IgD-negative memory B cell (primary cell): ENCODE measurements at regions not wholly inside any gene's neighbourhood (a gene's known extent, or its start where the extent isn't known, plus 50 kb on each side); places are given as distances from the start of the nearest gene placed in this dataset.
"Not testable (repeated sequence)": the region's sequence is repeated elsewhere in the genome, so short reads cannot be mapped to it uniquely, and the experiment has no call there.

ENCODE experiments used
- H3K27ac Mint-ChIP-seq, 3 donors: one replicate each; pipeline ENCODE4 v1.8.0; 2020 to 2022; ENCODE audit warnings: mild to moderate bottlenecking in 3 of 3, mixed read lengths in 3 of 3, moderate library complexity in 1 of 3
- H3K27me3 Mint-ChIP-seq: one replicate; pipeline ENCODE4 v1.8.0; 2021; ENCODE audit warnings: mixed read lengths
- H3K36me3 Mint-ChIP-seq: one replicate; pipeline ENCODE4 v1.8.0; 2020; ENCODE audit warnings: mild to moderate bottlenecking, mixed read lengths
- H3K4me1 Mint-ChIP-seq, 3 donors: one replicate each; pipeline ENCODE4 v1.8.0; 2020 to 2022; ENCODE audit warnings: mixed read lengths in 3 of 3, mild to moderate bottlenecking in 1 of 3
- H3K4me3 Mint-ChIP-seq, 4 donors: one replicate each; pipeline ENCODE4 v1.8.0; 2020 to 2022; ENCODE audit warnings: mild to moderate bottlenecking in 4 of 4, mixed read lengths in 4 of 4, moderate library complexity in 3 of 4
- H3K9me3 Mint-ChIP-seq, 3 donors: one replicate each; pipeline ENCODE4 v1.8.0; 2020 to 2021; ENCODE audit warnings: mixed read lengths in 3 of 3, mild to moderate bottlenecking in 1 of 3

DNA sequence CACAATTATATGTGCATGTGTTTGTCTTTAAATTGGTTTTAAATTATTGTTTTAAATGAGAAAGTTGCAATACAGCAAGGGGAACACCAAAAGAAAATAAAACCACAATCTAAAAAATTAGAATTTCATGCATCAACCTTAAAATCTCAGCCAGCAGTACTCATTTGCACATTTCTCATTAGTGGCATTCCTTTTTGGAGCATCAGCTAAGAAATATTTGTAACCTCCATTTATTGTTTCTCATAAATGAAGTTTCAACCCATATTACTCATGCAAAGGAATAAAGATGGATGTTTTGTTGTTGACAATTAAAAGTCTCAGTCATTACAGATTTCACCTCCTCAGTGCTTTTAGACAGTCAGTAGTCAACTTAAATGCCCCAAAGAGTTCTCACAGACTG, 160.1 kb downstream of the TBX15 start:
- H3K27me3 Mint-ChIP-seq: peaks cover 5% of the 10 kb centered on the region
- H3K27ac Mint-ChIP-seq: no peak overlapping the region
- peaks cover 5 to 6% (median 5%) of the 10 kb centered on the region in 3 donors for H3K9me3 Mint-ChIP-seq
- no peaks in the 10 kb centered on the region for H3K4me1 Mint-ChIP-seq
- H3K4me3 Mint-ChIP-seq: no peak overlapping the region
- H3K36me3 Mint-ChIP-seq: no peaks in the 10 kb centered on the region

DNA sequence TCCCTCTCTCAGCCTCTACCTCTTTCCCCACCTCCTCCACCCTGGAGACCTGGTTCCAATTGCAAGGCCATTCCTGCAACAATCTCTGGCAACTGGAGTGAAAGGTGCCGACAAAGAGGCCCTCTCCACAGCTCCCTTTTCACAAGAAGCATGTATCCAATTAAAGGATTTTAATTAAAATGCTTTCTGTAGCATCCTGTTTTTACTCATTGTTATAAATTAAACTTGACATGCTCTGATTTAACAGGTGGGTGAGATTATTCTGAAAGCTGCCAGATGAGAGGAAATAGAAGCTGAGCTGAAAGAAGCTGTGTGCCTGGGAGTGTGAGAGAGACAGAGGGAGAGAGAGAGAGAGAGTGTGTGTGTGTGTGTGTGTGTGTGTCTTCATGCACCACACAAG, 160.5 kb downstream of the TBX15 start:
- H3K4me1 Mint-ChIP-seq: no peaks in the 10 kb centered on the region
- H3K36me3 Mint-ChIP-seq: no peaks in the 10 kb centered on the region
- H3K9me3 Mint-ChIP-seq: peaks cover 4 to 6% (median 6%) of the 10 kb centered on the region in 3 donors
- peaks cover 5% of the 10 kb centered on the region for H3K27me3 Mint-ChIP-seq
- no peak overlapping the region for H3K4me3 Mint-ChIP-seq
- H3K27ac Mint-ChIP-seq: no peak overlapping the region

DNA sequence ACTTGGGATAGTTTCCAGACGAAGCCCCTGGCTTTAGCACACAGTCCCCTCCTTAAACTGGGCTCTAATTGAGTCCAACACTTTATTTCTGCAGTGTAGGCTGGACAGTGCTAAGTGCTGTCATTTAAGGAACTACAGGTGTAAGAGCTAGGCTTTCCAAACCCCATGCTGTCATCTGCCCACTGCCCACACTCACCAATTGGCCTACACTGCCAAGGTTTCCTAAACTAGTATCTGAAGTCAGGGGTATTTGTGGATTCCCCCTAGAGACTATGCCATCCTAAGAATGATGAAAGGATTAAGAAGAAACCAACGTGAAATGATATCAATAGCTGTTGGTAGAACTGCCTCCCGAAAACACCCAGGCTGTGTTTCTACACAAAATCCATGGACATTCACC, 160.9 kb downstream of the TBX15 start:
- H3K27ac Mint-ChIP-seq: no peak overlapping the region
- H3K4me1 Mint-ChIP-seq: no peaks in the 10 kb centered on the region
- peaks cover 3 to 6% (median 6%) of the 10 kb centered on the region in 3 donors for H3K9me3 Mint-ChIP-seq
- H3K27me3 Mint-ChIP-seq: peaks cover 5% of the 10 kb centered on the region
- H3K4me3 Mint-ChIP-seq: no peak overlapping the region
- no peaks in the 10 kb centered on the region for H3K36me3 Mint-ChIP-seq

DNA sequence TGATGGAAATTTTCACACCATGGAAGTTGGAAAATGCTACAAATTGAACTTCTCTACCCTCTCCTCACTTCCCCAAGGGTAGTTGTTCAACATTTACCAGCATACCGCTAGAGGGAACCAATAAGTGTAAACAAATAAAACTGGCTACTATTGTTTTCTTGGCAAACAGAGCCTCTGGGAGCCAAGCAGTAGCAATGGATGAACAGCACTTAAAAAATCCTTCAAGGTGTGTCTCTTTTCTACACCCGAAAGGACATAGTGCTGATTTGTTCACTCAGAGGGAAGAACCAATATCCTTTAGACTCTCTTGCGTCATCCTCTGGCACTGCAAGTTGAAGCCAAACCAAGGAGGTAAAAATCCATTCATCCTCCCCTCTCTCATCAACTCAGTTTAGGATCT, 161.5 kb downstream of the TBX15 start:
- Mint-ChIP-seq H3K4me1 (no peaks in the 10 kb centered on the region), H3K36me3 (no peaks in the 10 kb centered on the region), H3K4me3 (no peak overlapping the region), H3K27me3 (peaks cover 5% of the 10 kb centered on the region), H3K27ac (no peak overlapping the region), H3K9me3 (peaks cover 3 to 6% (median 6%) of the 10 kb centered on the region in 3 donors)

DNA sequence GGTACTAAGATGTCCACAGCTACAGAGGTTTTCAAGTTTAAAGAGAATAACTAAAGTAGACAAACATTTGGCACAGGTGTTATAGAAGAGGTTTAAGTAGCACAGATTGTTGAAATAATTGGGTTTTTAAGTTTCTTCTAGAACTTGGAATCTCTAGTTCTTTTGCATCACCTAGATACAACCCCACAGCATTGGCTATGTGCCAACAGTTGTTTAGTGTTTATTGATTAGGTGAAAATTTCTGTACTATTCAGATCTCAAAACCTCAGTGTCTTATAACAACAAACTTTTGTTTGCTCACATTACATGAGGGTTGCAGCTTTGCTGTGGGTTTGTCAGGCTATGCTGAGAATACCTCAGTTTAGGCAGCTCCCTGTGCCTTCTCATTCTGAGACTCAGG, 162.5 kb downstream of the TBX15 start:
- Mint-ChIP-seq H3K4me3 (no peak overlapping the region), H3K4me1 (no peaks in the 10 kb centered on the region), H3K27me3 (peaks cover 3% of the 10 kb centered on the region), H3K36me3 (no peaks in the 10 kb centered on the region), H3K9me3 (peaks cover 0 to 2% (median 1%) of the 10 kb centered on the region in 3 donors), H3K27ac (no peak overlapping the region)

DNA sequence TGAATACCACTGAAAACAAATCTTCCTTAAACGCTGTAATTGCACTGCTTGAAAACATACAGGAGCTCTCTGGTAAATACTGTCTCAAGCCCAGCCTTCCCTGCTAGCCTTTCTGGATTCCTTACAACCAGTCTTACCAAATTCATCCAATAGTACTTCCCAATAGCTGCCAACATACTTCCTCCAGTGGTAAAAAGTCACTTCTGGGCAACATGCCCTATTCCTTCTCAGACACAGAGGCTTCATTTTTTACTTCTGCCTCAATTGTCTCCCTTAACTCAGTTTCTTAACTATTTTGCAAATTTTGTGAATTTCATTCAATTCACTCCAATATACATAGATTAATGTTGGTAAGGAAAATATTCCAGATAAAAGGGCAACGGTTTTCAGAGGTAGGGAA, 166.3 kb downstream of the TBX15 start:
- Mint-ChIP-seq H3K27me3 (no peaks in the 10 kb centered on the region), H3K4me1 (no peaks in the 10 kb centered on the region), H3K36me3 (no peaks in the 10 kb centered on the region), H3K4me3 (no peak overlapping the region), H3K9me3 (peaks cover 0 to 2% (median 1%) of the 10 kb centered on the region in 3 donors), H3K27ac (no peak overlapping the region)

DNA sequence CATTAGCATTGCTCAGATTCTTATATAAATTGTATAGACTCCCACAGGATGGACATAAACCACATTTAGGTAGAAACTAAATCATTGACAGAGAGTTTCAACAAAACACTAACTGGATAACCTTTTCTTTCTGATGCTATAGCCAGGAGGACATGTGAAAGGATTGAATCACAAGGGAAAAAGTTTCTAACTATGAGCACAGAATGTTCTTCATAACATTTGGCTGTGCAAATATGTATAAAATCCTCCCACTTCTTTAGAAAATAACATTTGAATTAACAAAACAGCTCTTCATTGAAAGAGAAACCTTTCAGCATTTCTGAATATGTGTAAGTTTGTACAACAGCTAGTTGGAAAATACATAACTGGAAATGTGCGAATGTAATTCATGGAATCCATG, 167.3 kb downstream of the TBX15 start:
- no peak overlapping the region for H3K4me3 Mint-ChIP-seq
- H3K36me3 Mint-ChIP-seq: no peaks in the 10 kb centered on the region
- no peak overlapping the region for H3K27ac Mint-ChIP-seq
- peaks cover 0 to 2% (median 1%) of the 10 kb centered on the region in 3 donors for H3K9me3 Mint-ChIP-seq
- H3K27me3 Mint-ChIP-seq: no peaks in the 10 kb centered on the region
- H3K4me1 Mint-ChIP-seq: no peaks in the 10 kb centered on the region

DNA sequence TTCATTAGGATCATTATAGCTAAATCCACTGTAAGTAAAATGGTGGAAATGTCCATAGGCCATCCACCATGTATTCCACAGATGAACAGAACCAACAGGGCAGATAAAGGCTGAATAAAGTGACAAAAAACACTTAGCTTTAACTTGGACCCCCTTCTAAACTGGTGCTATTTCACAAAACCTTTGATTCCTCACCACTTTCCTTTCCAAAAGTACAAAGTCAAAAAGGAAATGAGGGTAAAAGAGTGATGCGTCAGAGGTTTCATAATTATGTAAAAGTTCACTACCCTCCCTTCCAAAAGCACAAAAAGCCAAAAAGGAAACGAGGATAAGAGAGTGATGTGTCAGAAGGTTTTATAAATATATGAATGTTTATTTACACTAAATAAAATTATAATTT, 172.2 kb downstream of the TBX15 start:
- no peak overlapping the region for H3K27ac Mint-ChIP-seq
- no peak overlapping the region for H3K4me3 Mint-ChIP-seq
- no peaks in the 10 kb centered on the region for H3K4me1 Mint-ChIP-seq
- H3K27me3 Mint-ChIP-seq: no peaks in the 10 kb centered on the region
- H3K36me3 Mint-ChIP-seq: no peaks in the 10 kb centered on the region
- peaks cover 0 to 2% (median 0%) of the 10 kb centered on the region in 3 donors for H3K9me3 Mint-ChIP-seq

DNA sequence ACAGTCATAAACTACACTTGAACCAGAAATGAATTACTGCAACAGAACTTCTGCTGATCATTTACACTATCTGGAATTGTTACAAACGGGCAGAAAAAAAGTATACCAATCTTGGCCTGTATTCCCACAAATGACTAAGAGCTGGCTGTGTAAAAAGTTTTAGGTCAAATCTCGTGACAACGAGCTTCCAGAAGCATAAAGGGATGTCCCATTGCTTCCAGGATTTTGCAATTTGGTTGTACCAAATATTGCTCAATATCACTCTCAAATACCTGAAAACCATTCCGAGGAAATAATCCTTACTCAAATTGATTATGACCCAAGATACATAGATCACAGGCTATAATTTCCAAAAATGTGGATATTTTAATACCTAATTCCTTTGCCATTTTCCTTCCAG, 175.6 kb downstream of the TBX15 start:
- H3K27ac Mint-ChIP-seq: no peak overlapping the region
- no peaks in the 10 kb centered on the region for H3K36me3 Mint-ChIP-seq
- no peak overlapping the region for H3K4me3 Mint-ChIP-seq
- no peaks in the 10 kb centered on the region for H3K4me1 Mint-ChIP-seq
- H3K9me3 Mint-ChIP-seq: peaks cover 0 to 2% (median 0%) of the 10 kb centered on the region in 3 donors
- H3K27me3 Mint-ChIP-seq: no peaks in the 10 kb centered on the region

DNA sequence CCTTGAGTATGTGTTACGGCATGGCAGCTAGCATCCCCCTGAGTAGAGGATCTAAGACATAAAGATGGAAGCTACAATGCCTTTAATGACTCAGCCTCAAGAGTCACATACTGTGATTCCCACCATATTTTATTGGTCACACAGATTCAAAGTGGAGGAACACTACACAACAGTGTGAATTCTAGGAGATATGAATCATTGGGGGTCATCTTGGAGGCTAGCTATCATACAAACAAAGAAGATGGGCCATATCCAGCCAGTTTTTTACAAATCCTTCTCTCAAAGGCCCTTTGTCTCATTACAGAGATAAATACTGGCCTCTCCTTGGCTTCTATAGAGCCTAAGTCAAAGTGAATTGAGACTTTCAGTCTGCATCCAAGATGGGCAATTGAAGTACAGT, 177.0 kb downstream of the TBX15 start:
- H3K36me3 Mint-ChIP-seq: no peaks in the 10 kb centered on the region
- H3K9me3 Mint-ChIP-seq: peaks cover 0 to 2% (median 0%) of the 10 kb centered on the region in 3 donors
- H3K4me3 Mint-ChIP-seq: no peak overlapping the region
- H3K4me1 Mint-ChIP-seq: no peaks in the 10 kb centered on the region
- H3K27ac Mint-ChIP-seq: no peak overlapping the region
- H3K27me3 Mint-ChIP-seq: no peaks in the 10 kb centered on the region

DNA sequence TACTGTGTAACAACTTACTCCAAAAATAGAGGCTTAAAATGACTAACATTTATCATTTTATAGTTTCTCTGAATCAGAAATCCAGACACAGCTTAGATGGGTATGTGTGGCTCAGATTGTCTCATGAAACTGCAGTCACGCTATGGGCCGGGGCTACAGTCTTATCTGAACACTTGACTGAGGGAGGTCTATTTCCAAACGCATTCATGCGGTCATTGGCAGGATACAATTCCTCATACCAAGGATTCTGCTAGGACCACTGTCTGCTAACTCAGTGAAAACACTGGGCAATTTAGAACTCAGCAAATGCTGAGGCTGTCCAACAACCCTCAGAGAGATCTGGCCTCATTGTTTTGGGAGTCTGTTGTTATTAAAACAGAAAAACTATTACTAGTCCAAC, 178.6 kb downstream of the TBX15 start:
- H3K9me3 Mint-ChIP-seq: peaks cover 0 to 2% (median 0%) of the 10 kb centered on the region in 3 donors
- H3K4me1 Mint-ChIP-seq: no peaks in the 10 kb centered on the region
- H3K27ac Mint-ChIP-seq: no peak overlapping the region
- H3K36me3 Mint-ChIP-seq: no peaks in the 10 kb centered on the region
- H3K27me3 Mint-ChIP-seq: no peaks in the 10 kb centered on the region
- H3K4me3 Mint-ChIP-seq: no peak overlapping the region

DNA sequence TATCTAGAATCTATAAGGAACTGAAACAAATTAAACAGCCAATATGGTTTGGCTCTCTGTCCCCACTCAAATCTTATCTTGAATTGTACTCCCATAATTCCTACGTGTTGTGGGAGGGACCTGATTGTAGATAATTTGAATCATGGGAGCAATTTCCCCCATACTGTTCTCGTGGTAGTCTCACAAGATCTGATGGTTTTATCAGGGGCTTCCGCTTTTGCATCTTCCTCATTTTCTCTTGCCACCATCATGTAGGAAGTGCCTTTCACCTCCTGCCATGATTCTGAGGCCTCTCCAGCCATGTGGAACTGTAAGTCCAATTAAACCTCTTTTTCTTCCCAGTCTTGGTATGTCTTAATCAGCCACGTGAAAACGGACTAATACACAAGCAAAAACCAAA, 185.0 kb downstream of the TBX15 start:
- not testable (repeated sequence) for H3K9me3 Mint-ChIP-seq, H3K4me3 Mint-ChIP-seq, H3K4me1 Mint-ChIP-seq, H3K27ac Mint-ChIP-seq, H3K36me3 Mint-ChIP-seq, H3K27me3 Mint-ChIP-seq

DNA sequence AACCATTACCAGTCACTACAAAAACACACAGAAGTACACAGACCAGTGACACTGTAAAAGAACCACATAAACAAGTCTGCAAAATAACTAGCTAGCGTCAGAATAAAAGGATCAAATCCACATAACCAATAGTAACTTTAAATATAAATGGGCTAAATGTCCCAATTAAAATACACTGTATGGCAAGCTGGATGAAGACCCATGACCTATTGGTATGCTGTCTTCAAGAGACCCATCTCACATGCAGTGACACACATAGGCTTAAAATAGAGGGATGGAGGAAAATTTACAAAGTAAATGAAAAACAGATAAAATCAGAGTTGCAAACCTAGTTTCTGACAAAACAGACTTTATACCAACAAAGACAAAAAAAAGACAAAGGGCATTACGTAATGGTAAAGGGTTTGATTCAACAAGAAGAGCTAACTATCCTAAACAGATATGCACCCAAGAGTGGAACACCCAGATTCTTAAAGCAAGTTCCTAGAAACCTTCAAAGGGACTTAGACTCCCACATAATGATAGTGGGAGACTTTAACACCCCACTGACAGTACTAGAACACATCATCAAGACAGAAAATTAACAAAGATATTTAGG, 196.9 kb downstream of the TBX15 start:
- Mint-ChIP-seq H3K27ac (no peak overlapping the region), H3K27me3 (no peaks in the 10 kb centered on the region), H3K4me3 (no peak overlapping the region), H3K9me3 (peaks cover 8 to 19% (median 16%) of the 10 kb centered on the region in 3 donors), H3K36me3 (no peaks in the 10 kb centered on the region), H3K4me1 (no peaks in the 10 kb centered on the region)

DNA sequence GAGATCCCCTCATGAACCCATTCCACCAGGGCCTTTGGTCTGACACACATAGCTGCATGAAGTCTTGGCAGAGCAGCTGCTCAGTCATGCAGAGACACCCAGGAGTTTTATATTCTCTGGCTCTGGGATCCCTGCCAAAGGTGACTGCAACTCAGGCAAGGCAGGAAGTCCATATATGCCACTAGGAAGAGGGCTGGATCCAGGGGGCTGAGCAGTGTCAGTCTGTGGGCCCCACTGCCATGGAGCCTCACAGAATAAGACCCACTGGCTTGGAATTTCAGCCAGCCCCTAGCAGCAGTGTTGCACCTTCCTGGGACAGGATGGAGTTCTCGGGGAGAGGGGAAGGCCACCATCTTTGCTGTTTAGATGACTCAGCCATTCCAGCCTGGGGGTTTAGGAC, 199.7 kb downstream of the TBX15 start:
- H3K27me3 Mint-ChIP-seq: no peaks in the 10 kb centered on the region
- no peaks in the 10 kb centered on the region for H3K36me3 Mint-ChIP-seq
- peaks cover 8 to 16% (median 16%) of the 10 kb centered on the region in 3 donors for H3K9me3 Mint-ChIP-seq
- no peaks in the 10 kb centered on the region for H3K4me1 Mint-ChIP-seq
- H3K4me3 Mint-ChIP-seq: no peak overlapping the region
- no peak overlapping the region for H3K27ac Mint-ChIP-seq

DNA sequence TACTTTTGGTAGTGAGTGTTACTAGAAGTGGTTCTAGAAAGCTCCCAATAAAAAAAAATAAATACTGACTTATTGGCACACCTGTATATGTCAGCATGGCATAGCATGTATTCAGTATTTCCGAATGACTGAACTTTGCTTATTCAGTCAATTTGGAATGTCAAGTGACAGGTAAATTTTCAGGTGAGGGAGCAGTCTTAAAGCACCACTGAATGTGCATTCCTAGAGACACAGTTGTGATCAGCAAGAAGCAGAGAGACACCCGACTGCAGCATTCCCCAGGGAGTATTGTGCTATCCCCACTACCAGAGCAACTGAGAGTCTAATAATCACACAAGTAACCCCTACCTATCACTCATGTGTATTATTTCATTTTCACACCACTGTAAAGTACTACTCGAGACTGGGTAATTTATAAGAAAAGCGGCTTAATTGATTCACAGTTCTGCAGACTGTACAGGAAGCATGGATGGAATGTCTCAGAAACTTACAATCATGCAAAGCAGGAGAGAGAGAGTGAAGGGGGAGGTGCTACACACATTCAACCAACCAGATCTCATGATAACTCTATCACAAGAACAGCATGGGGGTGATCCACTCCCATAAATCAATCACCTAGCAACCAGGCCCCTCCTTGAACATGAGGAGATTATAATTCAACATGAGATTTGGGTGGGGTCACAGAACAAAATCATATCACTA, 201.5 kb downstream of the TBX15 start:
- Mint-ChIP-seq H3K36me3 (no peaks in the 10 kb centered on the region), H3K27me3 (no peaks in the 10 kb centered on the region), H3K4me3 (no peak overlapping the region), H3K4me1 (no peaks in the 10 kb centered on the region), H3K27ac (no peak overlapping the region), H3K9me3 (peaks cover 8 to 17% (median 10%) of the 10 kb centered on the region in 3 donors)

DNA sequence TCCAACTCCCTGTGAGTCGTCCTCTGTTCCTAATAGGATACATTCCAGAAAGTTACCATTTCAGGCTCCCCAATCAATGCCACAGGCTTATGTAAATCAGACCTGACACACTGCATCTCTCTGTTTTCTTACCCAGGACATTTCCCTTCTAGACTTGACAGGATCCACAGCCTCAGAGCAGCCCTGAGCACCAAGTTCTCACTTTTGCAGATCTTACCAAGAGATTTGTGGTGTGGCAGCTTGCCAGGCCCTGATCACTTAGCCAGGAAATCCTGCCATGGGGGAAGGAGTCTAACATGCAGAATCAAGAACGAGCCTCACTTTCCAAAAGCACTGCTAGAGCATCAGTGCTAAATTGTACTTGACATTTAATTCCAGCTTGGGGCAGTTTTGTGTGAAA, 202.9 kb downstream of the TBX15 start:
- Mint-ChIP-seq H3K36me3 (no peaks in the 10 kb centered on the region), H3K27me3 (no peaks in the 10 kb centered on the region), H3K4me1 (no peaks in the 10 kb centered on the region), H3K9me3 (peaks cover 2 to 8% (median 2%) of the 10 kb centered on the region in 3 donors), H3K4me3 (no peak overlapping the region), H3K27ac (no peak overlapping the region)
